GM19043 (cell line): ENCODE measurements at regions not wholly inside any gene's neighbourhood (a gene's known extent, or its start where the extent isn't known, plus 50 kb on each side); places are given as distances from the start of the nearest gene placed in this dataset.

Source experiments
- ATAC-seq: cut with Tn5 transposase; IDR thresholded peaks from one replicate; pipeline ENCODE4 v1.9.1; 2021; ENCODE audit warnings: low read depth; ENCODE audit not compliant: unreplicated experiment

DNA sequence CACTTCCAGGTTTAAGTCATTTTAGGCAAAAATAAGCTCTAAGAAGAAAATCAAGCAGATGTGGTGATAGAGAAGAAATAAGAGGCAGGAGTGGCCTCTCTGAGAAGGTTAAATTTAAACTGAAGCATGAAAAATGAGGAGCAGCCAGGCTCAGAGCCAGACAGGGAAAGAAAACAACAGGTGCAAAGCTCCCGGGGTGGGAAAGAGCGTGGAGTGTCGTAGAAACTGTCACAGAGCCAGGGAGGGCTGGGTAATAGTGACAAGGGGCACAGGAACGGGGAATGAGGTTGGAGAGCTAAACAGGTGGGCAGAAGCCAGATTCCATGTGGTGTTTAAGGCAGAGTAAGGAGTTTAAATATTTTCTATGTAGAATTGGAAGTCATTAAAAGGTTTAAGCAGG, 132.1 kb upstream of the BLID start:
- ATAC-seq: no peak

DNA sequence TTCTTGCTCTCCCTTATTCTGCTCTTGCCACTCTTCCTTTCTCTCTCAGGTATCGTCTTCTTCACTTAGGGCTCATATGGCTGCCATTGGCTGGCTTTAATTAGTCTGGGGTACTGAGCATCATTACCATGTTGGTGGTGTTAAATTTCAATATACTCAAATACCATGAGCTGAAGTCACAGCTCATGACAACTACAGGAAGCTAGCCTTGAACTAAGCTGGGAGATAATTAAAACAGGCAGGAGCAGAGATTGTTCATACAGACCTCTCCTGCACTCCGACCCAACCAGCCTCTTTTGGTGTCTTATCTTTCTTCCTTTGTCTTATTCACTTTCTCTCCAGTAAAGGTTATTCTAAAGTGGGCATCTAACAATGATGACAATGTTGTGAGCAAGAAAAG, 130.9 kb upstream of the BLID start:
- no peak for ATAC-seq

DNA sequence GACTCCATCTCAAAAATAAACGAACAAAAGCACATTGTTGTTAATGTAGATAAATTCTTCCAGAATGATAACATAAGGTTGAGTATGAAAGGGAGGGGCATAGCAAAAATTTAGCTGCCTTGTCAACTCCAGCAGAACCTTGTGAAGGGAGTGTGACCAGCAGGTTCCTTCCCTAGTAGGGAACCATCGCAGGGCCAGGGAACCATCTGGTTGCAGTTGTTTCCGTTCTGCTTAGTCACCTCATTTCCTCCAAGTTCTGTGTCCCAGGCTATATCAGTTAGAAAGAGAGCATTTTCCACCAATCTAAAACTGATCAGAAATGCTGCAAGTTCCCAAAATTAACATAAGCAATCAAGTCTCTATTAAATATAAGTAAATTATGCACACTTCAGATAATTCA, 126.7 kb upstream of the BLID start:
- no peak for ATAC-seq

DNA sequence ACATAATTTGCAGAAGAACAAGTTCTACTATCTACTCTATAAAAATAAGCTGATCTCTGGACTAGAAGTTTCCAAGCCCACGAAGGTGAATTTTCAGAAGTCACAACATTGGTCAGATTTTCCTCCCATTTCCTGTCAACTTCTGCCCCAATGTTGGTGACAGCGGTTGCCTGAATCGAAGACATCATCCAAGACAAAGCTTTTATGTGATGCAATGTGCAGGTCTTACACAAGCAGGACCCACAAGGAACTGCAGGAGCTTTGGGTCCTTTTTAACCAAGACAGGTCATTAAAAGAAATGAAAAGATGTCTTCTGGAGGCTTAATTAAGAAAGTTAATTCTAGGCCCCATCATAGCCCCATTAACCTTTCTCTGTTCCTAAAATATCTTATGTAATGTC, 125.6 kb upstream of the BLID start:
- ATAC-seq: no peak

DNA sequence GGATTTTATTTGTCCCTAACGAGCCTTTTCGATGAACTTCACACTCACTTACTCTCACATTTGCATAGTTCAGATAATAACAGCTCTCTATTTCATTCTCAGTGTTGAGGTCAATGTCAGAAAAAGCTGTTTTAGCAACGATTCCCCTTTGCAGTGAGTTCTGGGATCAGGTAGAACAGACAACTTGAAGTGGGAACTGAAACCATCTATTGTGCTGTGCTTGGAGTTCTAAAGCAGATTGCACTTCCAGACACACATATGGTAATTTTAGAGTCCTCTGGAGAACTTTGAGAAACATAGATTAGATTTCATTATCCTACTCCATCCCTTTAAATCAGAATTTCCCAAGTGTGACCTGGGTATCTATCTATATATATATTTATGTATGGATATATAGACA, 124.6 kb upstream of the BLID start:
- no peak for ATAC-seq

DNA sequence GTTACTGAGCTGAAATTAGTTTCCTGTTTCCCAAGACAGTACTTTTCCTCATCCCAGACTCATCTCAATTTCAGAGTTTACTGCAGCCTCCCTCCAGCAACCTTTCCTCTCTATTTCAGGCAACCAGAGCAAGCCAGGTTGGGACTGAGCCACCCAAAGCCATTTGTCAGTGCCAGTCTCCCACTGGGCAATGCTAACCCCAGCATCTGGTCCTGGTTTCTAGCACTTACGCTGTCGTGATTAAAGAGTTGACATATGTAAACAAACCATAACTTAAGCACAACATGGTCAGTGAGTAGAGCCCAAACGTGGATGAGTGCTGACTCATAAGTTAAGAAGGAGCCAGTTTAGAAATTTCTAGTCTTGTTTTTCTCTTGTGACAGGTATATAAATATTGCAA, 119.6 kb upstream of the BLID start:
- ATAC-seq: no peak

DNA sequence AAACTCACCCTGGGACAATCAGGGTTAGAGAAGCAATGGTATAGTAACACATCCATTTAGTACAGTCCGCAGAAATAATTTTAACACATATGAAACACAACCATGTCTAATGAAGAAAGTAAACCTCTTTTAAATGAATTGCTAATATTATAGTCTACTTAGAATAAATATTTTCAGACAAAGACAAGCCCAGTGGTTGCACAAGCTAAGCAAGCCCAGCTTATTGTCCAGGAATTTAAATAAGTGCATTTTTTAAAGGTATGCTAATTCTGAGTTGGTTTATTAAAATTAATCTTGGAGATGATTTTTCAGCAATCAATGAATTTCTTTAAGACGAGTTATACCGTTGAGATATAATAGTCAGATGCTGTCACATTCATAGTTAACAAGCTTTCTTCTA, 118.8 kb upstream of the BLID start:
- no peak for ATAC-seq

DNA sequence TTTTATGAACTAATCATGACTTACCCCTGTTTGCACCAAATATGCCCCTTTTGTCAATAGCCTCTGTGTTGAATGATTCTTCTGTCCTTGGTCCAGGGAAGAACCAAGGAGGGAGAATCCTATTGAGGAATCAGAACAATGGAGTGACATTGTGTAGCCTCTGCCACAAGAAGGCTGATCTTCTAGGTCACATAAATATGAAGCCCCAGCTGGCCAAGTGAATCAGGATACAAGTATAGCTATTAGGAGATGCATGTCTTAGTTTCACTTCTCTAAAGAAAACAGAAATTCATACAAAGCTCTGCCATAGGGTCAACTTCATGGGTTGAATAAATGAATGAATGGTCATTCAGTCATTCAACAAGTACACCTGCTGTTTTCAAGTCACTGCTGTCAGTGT, 118.2 kb upstream of the BLID start:
- ATAC-seq: no peak

DNA sequence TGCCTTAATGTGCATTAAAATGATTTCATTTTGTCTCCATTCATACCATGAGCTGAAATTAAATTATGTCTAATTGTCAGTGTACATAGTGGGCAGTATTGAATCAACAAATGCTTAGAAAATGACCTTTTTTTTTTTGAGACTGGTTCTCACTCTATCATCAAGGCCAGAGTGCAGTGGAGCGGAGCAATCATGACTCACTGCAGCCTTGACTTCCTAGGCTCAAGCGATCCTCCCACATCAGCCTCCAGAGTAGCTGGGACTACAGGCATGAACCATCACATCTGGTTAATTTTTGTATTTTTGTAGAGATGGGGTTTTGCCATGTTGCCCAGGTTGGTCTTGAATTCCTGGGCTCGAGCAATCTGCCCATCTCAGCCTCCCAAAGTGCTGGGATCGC, 117.0 kb upstream of the BLID start:
- no peak for ATAC-seq

DNA sequence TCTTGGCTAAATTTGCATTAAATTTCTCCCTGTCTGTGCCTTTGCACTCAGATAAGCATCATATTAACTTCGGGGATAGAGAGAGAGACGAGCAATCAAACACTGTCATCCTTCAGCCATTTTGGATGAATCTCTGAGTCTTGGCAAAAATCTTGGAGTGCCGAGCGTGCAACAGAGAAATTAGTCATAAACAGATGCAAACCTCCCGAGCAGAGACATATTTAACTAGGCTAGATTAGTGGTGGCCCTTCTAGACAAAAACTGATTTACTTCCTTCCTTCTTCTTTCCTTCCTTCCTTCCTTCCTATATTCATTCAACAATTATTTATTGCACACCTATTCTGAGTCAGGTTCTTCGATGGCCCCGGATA, 114.4 kb upstream of the BLID start:
- no peak for ATAC-seq

DNA sequence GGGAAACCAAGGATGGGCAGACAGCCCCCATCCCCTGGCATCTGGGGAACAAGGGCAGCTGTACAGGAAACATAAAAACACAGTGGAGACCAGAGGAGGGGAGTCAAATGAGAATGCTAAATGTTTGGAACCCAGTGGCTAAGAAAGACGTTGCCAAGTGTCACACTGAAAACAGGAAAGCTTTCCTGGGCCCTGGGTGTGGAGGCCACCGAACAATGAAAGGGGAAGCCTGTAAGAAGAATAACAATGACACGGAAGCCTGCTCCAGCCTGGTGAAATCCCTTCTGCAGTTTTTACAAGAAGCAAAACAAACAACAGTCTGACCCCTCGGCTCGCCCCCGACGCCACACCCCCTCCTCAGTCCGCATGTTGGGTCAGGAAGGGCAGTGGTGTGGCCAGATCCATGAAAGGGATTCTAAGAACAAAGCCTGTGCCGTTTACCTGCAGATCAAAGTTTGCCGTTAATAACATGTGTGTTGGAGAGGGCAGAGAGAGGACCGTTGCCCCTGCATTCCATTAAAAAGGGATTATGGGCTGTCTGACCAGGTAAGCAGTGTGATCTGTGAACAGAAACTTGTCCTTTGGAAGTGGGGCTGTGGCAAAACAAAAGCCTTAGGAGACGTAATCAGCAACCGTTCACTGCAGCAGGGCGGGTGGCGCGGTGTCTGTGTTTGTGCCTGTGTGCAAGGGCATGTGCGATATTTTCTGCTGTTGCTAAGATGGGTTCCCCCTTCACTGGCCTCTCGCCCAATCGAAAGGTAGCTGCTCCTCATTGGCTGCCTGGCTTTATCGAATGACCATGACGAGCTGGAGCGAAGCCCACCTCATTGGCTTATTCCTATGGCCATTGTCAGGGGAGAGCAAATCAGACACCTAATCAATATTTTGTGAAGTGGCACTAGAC, 113.7 kb upstream of the BLID start:
- ATAC-seq: no peak

DNA sequence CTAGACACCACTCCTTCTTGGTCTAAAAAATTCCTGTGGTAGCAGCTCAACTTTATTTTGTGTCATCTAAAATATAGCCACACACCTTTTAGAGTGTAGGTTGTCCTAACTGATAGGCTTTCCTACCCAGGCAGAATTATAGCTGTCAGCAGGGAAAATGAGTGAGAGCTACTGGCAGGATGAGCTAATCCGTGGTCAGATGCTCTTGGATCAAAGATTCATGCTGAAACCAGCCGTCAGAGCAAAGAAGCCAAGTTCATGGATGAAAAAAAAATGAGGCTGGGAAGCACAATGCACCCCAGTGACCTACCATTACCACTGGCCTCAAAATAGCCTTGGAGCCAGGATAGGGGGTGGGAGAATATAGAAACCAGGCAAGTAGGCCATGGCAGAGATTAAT, 113.1 kb upstream of the BLID start:
- ATAC-seq: no peak

DNA sequence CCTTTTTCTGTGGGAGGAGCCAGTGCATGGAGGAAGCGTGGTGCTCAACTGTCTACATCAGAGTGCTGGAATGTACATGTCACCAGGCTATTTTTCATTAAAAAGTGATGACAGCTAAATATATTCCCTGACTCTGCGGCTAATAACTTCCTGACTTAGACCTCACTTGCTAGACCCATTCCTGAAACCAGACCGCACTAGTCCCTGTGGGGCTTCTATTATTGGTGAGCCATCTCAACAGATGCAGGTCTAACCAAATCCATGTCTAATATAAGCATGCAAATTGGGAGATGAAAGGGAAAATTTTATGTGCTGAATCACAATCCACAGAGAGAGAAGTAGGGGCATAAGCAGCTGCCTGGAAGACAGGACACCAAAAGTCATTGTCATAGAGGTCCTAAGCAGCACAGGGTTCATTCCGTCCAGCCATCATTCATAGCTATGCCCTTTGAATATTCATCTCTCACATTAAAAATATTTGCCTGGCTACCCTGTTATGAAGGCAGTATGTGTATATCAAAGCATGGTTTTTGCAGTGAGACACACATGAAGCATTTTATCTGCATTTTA, 110.9 kb upstream of the BLID start:
- ATAC-seq: no peak

DNA sequence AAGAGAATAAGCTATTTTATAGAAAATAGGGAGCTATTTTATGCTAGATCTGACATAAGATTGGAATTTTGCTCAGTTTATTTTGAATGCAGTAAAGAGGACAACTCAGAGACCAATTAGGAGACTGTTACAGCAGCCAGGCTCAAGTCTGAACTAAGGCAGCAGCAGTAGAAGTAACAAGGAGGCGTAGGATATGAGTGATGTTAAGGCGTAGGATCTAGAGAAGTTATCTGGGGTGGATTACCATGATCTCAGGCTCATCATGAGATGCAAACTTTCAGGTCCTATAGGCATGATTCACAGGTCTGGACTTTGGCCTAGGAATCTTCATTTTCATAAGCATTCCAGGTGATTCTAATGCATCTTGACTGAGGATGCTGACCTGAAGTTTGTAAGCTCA, 108.9 kb upstream of the BLID start:
- ATAC-seq: no peak

DNA sequence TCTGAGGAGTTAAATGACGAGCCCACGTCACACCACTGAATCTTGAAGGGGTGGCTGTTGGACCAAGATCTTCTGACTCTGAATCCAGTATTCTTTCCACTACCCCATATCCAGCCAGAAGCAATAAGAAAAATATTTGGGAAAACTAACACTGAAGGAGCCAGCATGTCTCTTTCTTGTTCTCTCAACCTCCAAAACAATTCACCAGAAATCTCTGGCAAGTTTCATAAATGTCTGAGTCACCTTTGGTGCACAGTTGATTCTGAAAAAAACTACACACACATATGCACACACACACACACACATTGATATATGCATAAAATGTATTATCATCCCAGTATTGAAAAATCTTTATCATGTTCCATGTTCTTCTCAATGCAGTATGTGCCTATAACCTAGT, 104.3 kb upstream of the BLID start:
- no peak for ATAC-seq

DNA sequence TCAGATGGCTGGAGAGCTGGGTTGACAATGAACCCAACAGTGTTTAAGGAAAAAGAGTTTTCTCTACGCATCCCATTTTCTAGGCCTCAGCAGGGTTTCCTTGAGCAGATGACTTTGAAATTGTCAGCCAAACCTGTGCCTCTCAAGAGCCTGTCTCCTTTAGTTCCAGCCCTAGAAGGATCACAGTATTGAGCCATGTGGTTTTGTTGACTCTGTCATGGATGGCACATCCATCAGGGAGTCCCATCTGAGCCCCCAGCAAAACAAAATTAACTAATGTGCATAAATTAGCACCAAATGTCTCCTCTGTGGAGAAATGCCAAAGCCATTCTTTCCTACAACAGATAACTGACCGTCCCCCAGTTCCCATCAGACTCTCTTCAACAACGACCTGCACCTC, 103.8 kb upstream of the BLID start:
- no peak for ATAC-seq

DNA sequence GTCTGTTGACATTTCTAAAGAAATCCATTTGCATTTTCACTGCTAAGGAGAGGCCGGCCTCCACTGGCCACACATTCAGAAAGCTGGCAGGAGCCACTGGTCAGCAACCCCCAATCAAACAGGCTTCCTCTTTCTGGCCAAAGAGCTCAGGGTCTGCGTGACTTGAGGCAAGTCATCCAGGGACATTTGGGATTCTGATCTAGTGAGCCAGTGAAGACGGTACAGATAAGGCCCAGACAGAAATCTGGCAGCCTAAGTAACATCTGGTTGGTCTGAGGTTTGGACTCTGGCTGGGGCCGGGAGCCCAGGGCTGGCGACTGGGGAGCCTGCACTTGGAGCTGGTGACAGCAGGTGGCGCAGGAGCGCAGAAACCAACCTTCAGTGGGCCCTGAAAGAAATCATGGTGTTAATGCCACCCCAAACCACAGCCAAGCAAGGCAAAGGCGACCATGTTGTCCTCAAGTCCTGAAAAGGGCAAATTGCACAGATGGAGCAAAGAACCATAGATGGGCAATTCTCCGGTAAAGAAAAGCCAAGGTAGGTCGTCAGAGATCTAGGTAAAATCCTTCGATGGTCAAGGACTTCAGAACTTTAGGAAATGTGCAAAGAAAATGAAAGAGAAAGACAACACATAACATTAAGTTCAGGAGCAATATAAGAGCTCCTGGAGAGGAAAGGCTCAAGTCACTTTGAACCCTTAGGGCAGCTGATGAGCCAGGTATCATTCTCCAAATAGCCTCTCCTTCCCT, 99.4 kb upstream of the BLID start:
- peak; percentile 82 for ATAC-seq

DNA sequence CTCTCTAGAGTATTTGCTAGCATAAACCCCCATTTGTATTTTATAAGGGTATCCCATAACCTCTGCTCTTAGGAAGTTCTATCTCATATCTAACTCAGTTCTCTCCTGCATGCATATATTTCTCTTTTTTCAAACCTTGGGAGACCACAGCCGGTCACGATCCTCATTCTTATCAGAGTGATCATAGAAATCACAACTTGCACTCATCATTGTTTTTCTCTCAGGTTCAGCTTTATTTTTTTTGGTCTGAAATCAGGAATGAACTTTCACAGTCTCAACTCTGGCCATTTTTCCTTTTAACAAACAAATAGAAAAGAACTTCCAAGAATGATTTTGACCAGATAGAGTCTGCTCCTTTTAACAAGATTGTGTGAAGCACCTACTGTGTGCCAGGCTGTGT, 98.6 kb upstream of the BLID start:
- no peak for ATAC-seq

DNA sequence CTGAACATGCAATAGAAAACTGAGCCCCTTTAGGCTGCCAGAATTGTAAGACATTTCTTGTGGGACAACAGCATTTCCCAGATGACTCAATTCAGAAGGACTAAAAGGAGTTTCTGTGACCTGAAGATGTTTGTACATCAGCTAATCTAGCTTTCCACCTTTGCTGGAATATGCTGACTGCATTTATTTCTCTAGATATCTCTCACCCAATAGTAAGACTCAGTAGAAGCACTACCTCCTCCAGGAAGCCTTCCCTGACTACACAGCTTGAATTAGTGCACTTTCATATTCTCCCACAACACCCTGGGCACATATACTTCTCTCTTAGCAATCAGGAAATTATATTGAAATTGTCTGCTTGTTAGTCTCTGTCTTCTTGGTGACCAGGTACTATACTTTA, 98.1 kb upstream of the BLID start:
- ATAC-seq: no peak

DNA sequence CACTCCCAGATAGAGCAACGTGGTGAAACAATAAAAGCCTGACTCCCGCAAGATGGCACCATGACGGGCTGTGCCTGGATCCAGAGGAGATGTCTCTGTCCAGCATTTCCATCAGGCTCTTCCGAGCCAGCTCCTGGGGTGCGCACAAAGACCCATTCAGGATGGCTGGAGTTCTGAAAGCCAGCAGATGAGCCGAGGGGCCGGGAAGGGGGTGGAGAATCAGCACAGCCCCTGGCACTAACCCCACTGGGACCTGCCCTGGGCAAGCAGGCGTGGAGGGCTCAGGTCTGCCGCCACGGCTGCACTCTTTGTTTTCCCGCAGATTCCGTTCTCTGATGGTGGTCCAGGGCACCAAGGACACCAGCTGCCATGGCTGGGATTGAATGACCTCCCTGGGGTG, 97.2 kb upstream of the BLID start:
- ATAC-seq: no peak

DNA sequence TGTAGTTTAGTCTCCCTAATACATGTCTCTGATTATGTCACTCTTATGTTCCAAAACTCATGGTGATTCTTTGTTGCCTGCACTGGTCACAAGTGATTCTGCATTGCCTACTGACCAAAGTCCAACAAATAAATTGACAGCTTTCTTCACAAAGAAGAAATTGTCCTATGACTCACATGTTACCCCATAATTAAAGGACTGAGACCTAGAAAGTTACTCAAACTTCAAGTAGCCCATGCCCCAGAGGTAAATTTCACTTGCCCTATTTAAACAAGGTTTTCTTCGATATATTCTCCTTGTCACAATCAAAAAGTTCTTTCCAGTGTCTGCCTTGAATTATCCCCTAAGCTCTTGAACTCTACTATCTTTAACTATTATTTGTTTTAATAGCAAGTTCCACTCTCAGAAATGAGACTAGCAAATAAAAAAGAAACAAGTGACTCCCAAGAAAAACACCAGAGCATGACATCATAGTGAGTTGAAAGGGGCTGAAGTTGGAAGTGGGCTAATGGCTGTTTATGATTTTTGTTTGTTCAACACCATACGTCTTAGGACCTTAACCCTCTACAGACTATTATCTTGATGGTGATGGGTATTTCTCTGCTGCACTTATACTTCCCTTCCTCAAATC, 94.5 kb upstream of the BLID start:
- ATAC-seq: no peak
